Common myeloid progenitor, CD34-positive (primary cell): ENCODE measurements at regions not wholly inside any gene's neighbourhood (a gene's known extent, or its start where the extent isn't known, plus 50 kb on each side); places are given as distances from the start of the nearest gene placed in this dataset.
A peak's percentile ranks its signal among the peaks of the same experiment; 100 is the strongest.
"Not testable (repeated sequence)": the region's sequence is repeated elsewhere in the genome, so short reads cannot be mapped to it uniquely, and the experiment has no call there.

ENCODE experiments used
- CTCF ChIA-PET: fragments of 350-600 bp; sonication (Branson Sonifier 250); formaldehyde crosslinking; loops from one replicate; lab custom pipeline; 2021; ENCODE audit warnings: antibody characterized with exemption; lab: Charles Lee
- POLR2A ChIA-PET: fragments of 350-600 bp; sonication (Branson Sonifier 250); formaldehyde crosslinking; loops from one replicate; lab custom pipeline; 2021; ENCODE audit warnings: antibody characterized with exemption; lab: Charles Lee
- DNase-seq, 3 donors: peaks; one replicate each; pipeline versions ENCODE4 v3.0.0 to v3.0.0-alpha.2; 2013
- H3K27ac ChIP-seq, 2 experiments: 1 replicate in 1 of 2; 2 replicates in 1 of 2; pipeline ENCODE4 v1.7.0; 2013; ENCODE audit warnings: inconsistent platforms in 2 of 2, low read length in 2 of 2, mild to moderate bottlenecking in 2 of 2, low read depth in 1 of 2, moderate library complexity in 1 of 2; ENCODE audit not compliant: severe bottlenecking in 2 of 2, insufficient read depth in 1 of 2, poor library complexity in 1 of 2
- H3K27me3 ChIP-seq, 5 experiments: replicated peaks in 2 of 5; 1 replicate in 3 of 5; 2 replicates in 2 of 5; pipeline versions ENCODE4 v1.6.1 to v1.7.0; 2013; ENCODE audit warnings: low read length in 4 of 5, mild to moderate bottlenecking in 2 of 5, moderate library complexity in 2 of 5, inconsistent platforms in 1 of 5; ENCODE audit not compliant: insufficient read depth in 5 of 5, control insufficient read depth in 4 of 5
- H3K36me3 ChIP-seq, 4 experiments: 1 replicate in 2 of 4; 2 replicates in 2 of 4; pipeline versions ENCODE4 v1.6.1 to v1.7.0; 2013; ENCODE audit warnings: low read length in 3 of 4, control low read depth in 1 of 4, mild to moderate bottlenecking in 1 of 4; ENCODE audit not compliant: control insufficient read depth in 4 of 4, insufficient read depth in 4 of 4
- H3K4me1 ChIP-seq, 4 experiments: 1 replicate in 3 of 4; 2 replicates in 1 of 4; pipeline versions ENCODE4 v1.6.1 to v1.7.1; 2013; ENCODE audit warnings: low read length in 3 of 4, mild to moderate bottlenecking in 3 of 4, control low read depth in 1 of 4, inconsistent platforms in 1 of 4, moderate library complexity in 1 of 4; ENCODE audit not compliant: control insufficient read depth in 4 of 4, insufficient read depth in 4 of 4; ENCODE audit errors: control extremely low read depth in 1 of 4
- H3K4me3 ChIP-seq, 7 experiments: 1 replicate in 4 of 7; 2 replicates in 3 of 7; pipeline versions ENCODE4 v1.5.1 to v1.7.0; 2013; ENCODE audit warnings: mild to moderate bottlenecking in 7 of 7, low read length in 6 of 7, moderate library complexity in 6 of 7, inconsistent platforms in 2 of 7, low read depth in 2 of 7, control low read depth in 1 of 7; ENCODE audit not compliant: insufficient read depth in 4 of 7, control insufficient read depth in 1 of 7; ENCODE audit errors: extremely low read depth in 1 of 7
- H3K9me3 ChIP-seq, 5 experiments: 1 replicate in 4 of 5; 2 replicates in 1 of 5; pipeline versions ENCODE4 v1.6.1 to v1.7.1; 2013; ENCODE audit warnings: low read length in 4 of 5, mild to moderate bottlenecking in 2 of 5, inconsistent platforms in 1 of 5, low read depth in 1 of 5, moderate library complexity in 1 of 5; ENCODE audit not compliant: control insufficient read depth in 4 of 5, insufficient read depth in 2 of 5; ENCODE audit errors: control extremely low read depth in 1 of 5
- WGBS: methylation state at CpG from one replicate; pipeline ENCODE4 v1.1.5; 2013; ENCODE audit not compliant: insufficient coverage; 5-methylcytosine and 5-hydroxymethylcytosine counted together

GRCh38 chr3:75564427-75564826, 99.7 kb upstream of the FRG2C start:
- H3K4me1 ChIP-seq, POLR2A ChIA-PET, H3K36me3 ChIP-seq, CTCF ChIA-PET, H3K9me3 ChIP-seq, H3K4me3 ChIP-seq, H3K27me3 ChIP-seq, H3K27ac ChIP-seq, DNase-seq: not testable (repeated sequence)
- no CpG with 5 or more reads among the region's 3 CpGs for WGBS

GRCh38 chr3:75572303-75572702, 91.8 kb upstream of the FRG2C start:
- H3K4me1 ChIP-seq, DNase-seq, CTCF ChIA-PET, H3K27me3 ChIP-seq, H3K9me3 ChIP-seq, H3K27ac ChIP-seq, H3K4me3 ChIP-seq, H3K36me3 ChIP-seq, POLR2A ChIA-PET: not testable (repeated sequence)
- no CpG with 5 or more reads among the region's 7 CpGs for WGBS

GRCh38 chr3:75579091-75579490, 85.0 kb upstream of the FRG2C start:
- CTCF ChIA-PET, H3K27me3 ChIP-seq, H3K4me1 ChIP-seq, H3K4me3 ChIP-seq, H3K27ac ChIP-seq, H3K9me3 ChIP-seq, H3K36me3 ChIP-seq, POLR2A ChIA-PET: not testable (repeated sequence)
- no CpG with 5 or more reads among the region's 10 CpGs for WGBS
- DNase-seq: peak in 1 of 3 donors; percentile 13

GRCh38 chr3:75579536-75579935, 84.6 kb upstream of the FRG2C start:
- CTCF ChIA-PET, H3K27ac ChIP-seq: not testable (repeated sequence)

GRCh38 chr3:75579981-75580782, 83.9 kb upstream of the FRG2C start:
- peak in 1 of 3 donors; percentile 17 for DNase-seq
- CTCF ChIA-PET, POLR2A ChIA-PET, H3K4me1 ChIP-seq, H3K36me3 ChIP-seq, H3K9me3 ChIP-seq, H3K27me3 ChIP-seq, H3K27ac ChIP-seq: not testable (repeated sequence)
- no CpG with 5 or more reads among the region's 67 CpGs for WGBS
- H3K4me3 ChIP-seq: peak overlapping the region in 4 of 7 experiments; percentile 38 to 75 (median 48)

More at GRCh38 chr3:75579536-75579935, 84.6 kb upstream of the FRG2C start:
- H3K9me3 ChIP-seq, H3K4me1 ChIP-seq, H3K27me3 ChIP-seq, POLR2A ChIA-PET, H3K36me3 ChIP-seq: not testable (repeated sequence)
- DNase-seq: peak in 1 of 3 donors; percentile 27
- no CpG with 5 or more reads among the region's 27 CpGs for WGBS
- H3K4me3 ChIP-seq: peak overlapping the region in 2 of 7 experiments; percentile 11 to 52

- DNase-seq, CTCF ChIA-PET, H3K9me3 ChIP-seq, H3K27me3 ChIP-seq, H3K4me1 ChIP-seq, POLR2A ChIA-PET, H3K27ac ChIP-seq, H3K4me3 ChIP-seq, H3K36me3 ChIP-seq: not testable (repeated sequence)
- WGBS: no CpG with 5 or more reads among the region's 3 CpGs
Observed at GRCh38 chr3:75582536-75582935, 81.6 kb upstream of the FRG2C start.

- H3K27me3 ChIP-seq, H3K4me3 ChIP-seq, H3K9me3 ChIP-seq, POLR2A ChIA-PET, CTCF ChIA-PET, H3K36me3 ChIP-seq, H3K4me1 ChIP-seq, H3K27ac ChIP-seq: not testable (repeated sequence)
- WGBS: no CpG with 5 or more reads among the region's 10 CpGs
- peak in 1 of 3 donors; percentile 65 for DNase-seq
Observed at GRCh38 chr3:75583116-75583515, 81.0 kb upstream of the FRG2C start.
